ENCODE measurements at regions not wholly inside any gene's neighbourhood (a gene's known extent, or its start where the extent isn't known, plus 50 kb on each side); places are given as distances from the start of the nearest gene placed in this dataset.

DNA sequence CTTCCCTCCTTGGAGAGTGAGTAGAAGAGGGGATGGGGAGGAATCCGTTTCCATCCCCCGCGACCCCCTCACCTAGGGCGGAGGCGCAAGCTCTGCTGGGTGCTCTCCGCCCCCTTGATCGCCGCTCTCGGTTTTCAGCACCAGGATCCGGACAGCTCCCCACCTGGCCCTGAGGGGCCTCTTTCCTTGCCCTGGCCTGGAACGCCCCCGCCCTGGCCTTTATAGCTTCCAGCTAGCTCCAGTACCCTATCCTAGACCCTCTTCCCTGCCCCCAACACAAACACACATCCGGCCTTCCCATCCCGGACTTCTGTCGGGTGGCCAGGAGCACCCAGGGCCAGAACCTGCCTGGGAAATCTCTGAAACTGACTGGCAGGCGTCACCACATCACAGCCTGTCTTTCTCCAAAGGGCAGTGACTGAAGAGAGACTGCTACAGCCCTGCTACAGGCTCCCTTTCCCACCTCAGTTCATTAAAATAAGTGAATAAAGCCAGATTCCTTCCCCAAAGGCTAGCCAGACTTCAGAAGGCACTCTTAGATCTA is 72.3 kb upstream of the LEP start:
- peak; percentile 41 for DNase-seq

- DNase-seq, result no peak
These were observed 70.6 kb upstream of the LEP start for GRCh38 chr7:128170461-128170860.

DNA sequence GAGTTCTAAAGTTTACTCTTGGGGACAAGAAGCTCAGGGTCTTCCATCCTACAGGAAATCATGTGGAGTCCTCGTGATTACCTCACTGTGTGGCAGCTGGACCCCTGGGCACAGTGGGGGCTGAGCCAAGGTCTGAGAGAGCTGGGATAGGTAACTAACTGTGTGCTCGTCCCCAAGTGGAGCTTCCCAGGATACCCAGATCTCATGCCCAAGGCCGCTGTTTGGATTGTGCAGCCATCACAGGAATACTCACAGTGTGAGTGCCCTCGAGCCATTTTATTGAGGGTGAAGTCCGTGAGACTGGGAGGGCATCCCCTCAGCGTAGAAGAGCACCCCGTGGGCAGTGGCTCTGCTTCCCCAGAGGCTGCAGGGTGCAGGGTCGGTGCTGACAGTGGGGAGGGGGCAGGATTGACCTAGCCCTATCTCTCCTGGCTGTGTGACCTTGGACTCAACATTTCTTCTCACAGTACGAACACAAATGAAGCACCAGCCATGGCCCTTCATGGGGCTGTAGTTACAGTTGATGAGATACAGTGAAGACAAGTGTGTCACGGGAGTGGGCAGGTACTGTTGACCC is 69.6 kb upstream of the LEP start:
- no peak for DNase-seq

GRCh38 chr7:128172151-128172550 is 68.9 kb upstream of the LEP start:
- no peak for DNase-seq

DNA sequence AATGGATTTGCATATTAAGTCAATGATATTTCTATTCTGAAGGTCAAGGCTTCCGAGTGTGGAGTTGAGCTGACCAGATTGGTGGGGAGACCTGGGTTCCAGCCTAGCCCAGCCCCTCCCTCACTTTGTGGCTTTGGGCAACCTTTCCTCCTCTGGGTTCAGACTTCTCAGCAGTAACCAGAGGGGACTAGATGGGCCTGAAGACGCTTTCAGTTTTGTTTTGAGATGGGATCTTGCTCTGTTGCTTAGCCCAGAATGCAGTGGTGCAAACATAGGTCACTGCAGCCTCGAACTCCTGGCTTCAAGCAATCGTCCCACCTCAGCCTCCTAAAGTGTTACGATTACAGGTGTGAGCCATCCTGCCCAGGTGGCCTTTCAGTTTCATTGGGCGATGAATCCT is 68.1 kb upstream of the LEP start:
- no peak for DNase-seq

GRCh38 chr7:128174386-128174785 is 66.7 kb upstream of the LEP start:
- DNase-seq, result no peak

DNA sequence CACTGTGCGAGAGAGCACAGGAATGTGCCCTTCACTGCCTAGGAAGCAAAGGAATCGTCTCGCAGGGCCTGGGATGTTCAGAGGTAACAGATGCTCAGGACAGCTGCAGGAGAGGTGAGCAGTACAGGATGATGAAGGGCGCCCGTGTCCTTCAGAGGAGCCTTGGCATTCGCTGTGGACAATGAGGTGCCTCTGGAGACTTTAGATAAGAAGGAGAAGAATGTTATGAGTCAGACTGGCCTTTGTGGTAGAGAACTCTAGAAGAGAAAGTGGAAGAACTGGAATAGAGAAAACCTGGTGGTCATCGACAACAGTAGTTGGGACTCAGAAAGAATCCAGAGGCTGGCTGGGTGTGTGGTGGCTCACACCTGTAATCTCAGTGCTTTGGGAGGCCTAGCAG is 64.4 kb upstream of the LEP start:
- DNase-seq, result no peak

DNA sequence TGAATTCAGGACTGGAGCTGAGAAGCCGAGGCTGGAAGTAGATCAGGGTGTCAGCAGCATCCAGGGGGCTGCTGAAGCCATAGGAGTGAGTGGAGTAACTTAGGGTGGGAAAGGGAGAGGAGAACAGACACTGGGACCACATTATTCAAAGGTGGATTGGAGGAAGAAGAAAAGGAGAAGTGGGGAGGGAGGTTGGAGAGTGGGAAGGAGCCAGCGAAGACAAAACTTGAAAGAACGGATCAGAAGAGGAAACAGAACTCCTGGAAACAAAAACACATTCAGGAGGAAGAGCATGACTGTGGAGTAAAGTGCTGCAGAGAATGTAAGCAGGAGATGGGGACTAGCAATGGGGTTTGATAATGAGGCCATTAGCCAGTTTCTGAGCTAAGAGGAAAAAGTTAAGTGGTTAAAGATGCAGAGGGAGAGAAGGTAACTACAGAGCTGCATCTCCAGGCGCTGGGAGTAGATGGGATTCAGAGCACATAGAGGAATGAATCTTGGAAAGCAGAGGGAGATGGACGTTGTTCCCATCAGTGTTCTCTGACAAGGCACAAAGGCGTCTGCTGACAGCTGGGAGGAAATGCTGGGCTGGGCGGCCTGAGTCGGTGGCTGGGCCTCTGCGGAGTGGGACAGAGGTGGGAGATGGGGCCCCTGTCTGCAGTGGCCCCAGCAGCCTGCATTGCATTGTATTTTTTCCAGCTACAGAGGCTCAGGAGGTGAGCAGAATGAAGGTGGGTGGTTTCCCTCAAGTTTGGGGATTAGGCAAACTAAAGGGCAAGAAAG is 63.1 kb upstream of the LEP start:
- DNase-seq, result no peak

DNA sequence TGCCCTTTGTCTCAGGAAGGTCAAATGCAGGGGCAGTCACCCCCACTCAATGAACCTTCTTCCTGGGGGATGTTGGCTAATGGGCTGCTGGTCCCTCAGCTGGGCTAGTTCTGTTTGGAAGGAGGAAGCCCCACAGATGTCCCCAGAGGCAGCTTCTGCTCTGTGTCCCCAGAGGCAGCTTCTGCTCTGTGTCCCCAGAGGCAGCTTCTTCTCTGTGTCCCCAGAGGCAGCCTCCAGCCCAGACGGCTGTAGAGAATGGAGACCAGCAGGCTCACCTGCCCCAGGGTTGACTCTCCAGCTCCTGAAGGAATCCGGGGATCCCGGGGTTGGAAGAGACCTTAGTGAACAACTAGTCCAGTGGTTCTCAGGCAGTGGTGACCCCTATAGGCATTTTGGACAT is 62.5 kb upstream of the LEP start:
- DNase-seq, result no peak

DNA sequence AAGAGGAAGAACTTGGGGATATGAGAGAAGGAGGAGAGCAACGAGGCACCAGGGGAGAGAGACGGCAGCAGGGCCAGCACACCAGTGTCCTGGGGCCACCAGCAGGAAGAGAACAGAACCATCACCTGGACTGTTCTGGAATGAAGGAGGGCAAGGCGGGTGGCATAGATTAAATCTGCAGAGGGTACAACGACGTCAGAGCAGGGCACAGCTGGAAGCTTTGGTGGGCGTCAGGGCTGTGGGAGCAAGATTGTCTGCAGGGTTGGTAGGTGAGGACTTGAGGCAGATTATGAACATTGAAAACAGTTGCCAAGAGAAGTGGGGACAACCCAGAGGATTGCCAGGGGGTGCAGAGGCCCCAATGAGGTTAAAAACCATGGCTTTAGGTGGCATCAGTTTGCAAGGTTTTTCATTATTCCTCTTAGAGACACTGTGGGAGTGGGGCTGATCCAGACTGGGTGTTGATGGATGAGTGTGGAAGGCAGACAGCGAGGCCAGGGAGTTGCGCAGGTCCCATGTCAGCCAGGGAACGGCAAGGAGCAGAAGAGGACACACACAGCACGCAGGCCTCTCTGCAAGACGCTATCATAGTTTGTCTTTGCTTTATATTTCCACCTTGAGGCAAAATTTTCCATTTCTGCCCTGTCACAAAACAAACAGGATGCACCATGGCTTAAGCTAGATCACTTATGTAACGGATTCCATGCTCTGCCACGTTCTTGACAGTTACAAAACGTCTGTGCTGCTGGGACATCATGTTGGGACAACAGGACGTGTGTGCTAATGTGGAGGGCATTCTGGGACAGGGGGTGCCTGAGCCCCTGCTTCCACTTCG is 52.5 kb upstream of the LEP start:
- DNase-seq, result no peak

DNA sequence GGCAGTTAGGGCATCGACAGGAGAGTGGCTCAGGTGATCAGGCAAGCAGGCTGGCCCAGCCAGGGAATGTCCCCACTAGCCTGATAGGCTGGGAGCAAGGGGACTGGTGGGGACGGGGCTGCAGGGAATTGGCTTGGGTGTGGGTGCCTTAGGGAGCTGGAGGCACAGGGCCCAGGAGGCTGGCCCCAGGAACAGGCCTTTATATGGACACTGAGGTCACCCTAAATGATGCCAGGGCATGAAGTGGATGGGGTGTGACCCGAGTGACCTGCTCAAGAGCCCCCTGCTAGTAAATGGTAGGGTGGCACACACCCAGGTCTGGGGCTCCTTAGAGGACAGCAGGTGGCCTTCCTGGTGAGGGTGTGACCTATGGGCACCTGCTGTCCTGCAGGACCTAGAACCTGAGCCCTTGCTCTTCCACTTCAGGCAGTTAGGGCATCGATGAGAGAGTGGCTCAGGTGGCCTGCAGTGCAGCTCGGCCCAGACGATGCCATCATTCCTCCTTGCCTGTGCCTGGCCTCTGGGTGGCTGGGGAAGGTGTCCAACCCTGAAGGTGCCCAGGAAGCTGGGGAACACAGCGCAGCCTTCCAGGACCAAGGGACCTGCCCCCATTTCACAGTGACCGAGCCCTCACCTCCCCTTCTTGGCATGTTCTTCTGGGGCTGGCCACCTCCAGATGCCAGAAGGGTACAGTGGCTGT is 51.7 kb upstream of the LEP start:
- DNase-seq, result no peak

DNA sequence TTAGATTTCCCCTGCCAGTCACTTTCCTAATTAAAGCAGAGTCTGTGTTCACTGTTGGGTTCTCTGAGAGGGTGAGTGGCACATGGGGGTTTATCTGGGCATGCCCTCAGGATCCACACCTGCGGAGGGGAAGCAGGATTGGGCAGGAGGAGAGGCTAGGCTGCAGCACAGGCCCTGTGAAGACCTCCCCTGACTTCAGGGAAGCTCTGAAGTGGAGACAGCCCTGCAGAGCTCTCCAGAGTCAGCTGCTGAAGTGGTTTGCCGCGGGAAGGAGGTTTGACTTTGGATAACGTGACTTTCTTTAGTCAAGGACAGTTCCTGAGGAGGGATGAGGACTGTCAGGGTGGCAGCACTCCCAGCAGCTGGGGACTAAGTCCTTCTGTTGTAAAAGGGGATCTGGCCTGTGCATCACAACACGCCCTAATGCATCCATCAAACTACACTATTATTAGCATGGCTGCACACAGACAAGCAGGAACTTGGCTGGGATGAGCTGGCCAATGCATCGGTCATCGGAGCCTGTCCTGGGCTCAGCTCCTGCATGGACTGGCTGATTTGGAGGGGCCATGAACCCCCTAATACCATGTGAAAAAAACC is 50.9 kb upstream of the LEP start:
- no peak for DNase-seq

DNA sequence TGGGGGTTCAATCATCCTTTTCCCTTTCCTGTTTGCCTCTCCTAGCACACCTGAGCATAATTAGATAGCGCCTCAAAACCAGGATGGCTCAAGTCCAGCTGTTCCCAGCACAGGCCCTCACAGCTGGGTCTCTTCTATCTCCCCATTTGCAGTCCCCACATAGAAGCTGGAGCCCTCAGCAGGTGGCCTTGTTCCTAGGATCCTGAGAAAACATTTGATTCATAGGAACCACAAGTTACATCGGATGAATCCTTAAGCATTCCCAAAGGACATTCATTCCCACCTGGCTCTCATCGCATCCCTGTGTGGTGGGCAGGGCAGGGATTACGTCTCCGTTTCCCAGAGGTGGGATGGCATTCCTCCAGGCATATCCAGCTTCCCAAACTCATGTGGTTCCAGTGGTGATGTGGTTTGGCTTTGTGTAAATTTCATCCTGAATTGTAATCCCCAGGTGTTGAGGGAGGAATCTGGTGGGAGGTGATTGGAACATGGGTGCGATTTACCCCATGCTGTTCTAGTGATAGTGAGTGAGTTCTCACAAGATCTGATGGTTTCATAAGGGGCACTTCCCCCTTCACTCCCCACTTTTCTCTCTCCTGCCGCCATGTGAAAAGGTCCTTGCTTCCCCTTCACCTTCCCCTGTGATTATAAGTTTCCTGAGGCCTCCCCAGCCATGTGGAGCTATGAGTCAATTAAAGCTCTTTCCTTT is 49.8 kb upstream of the LEP start:
- DNase-seq, result no peak
